ENCODE measurements at regions not wholly inside any gene's neighbourhood (a gene's known extent, or its start where the extent isn't known, plus 50 kb on each side); places are given as distances from the start of the nearest gene placed in this dataset.

DNA sequence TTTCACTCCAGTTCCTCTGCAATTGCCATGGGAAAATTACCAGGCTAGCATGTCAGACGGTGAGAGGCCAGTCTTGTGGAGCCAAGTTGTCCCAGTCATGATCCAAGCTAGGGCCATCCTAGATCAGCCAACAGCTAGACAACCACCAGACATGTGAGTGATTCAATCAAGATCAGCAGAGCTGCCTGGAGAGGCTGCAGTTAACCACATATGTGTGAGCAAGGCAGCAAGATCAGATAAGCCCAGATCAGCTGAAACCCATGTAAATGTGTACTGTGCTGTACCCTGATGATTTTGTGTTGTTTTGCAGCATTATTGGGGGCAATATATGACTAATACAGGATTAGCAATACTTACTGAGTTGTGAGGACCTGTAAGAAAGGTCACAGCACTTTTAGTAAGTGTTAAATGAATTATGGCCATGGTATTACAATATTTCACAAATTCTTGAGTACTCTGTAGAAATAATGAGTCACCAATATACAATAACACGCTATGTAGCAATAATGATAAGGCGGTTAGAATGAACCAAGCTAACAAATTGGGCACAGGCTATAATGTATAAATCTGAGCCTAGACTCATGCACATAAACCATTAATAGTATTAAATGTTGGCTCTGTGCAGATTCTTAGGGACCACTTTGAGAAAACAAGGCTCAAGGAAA is 91.4 kb downstream of the SUDS3 start:
- no peak for DNase-seq

- no peak for DNase-seq
These were observed 96.6 kb downstream of the SUDS3 start for GRCh38 chr12:118472940-118473339.

DNA sequence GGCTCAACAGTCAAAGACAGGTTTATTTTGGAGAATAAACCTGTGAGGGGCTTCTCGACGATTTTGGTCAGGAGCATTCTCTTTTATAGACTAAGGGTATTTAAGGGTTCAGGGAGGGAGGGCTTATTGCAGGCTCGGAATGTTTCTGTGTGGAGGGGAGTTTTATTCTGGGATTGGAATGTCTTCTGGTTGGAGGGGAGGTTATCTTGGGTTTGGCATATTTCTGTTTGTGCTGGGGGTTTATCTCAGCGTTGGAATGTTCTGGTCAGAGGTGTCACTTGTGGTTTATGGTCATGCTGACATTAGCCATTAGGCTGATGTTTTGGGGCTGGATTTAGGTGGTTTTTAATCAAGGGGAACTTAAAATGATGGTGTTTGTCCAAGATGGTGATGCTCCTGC is 103.9 kb downstream of the SUDS3 start:
- DNase-seq: no peak

- no peak for DNase-seq
These were observed 111.7 kb downstream of the SUDS3 start for GRCh38 chr12:118488034-118488433.

DNA sequence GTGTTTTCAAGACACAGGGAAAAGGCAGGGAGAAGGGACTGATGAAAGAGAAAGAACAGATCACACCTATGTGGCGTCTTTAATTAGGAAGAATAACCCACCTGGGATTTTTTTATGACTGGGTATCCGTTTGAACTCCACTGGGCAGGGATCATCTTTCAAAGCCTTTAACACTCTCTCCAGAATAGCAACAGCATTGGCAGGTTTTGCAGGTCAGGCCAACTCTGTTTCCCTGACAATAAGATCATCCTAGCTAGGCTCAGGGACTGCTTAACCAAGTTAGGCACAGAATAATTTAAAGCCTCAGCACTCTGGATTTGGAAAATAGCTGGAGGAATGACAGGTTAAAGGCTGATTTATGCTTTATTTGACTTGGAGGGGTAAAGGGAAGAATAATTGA is 117.6 kb downstream of the SUDS3 start:
- DNase-seq: no peak

DNA sequence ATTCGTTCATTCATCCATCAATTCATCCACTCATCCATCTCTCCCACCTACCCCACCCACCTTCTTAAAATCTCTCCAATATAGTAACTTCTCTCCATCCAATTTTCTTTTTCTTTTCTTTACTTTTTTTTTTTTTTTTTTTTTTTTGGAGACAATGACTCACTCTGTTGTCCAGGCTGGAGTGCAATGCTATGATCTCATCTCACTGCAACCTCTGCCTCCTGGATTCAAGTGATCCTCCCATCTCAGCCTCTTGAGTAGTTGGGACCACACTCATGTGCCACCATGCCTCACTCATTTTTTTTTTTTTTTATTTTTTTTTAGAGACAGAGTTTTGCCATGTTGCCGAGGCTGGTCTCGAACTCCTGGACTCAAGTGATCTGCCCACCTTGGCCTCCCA is 118.4 kb downstream of the SUDS3 start:
- DNase-seq: no peak

DNA sequence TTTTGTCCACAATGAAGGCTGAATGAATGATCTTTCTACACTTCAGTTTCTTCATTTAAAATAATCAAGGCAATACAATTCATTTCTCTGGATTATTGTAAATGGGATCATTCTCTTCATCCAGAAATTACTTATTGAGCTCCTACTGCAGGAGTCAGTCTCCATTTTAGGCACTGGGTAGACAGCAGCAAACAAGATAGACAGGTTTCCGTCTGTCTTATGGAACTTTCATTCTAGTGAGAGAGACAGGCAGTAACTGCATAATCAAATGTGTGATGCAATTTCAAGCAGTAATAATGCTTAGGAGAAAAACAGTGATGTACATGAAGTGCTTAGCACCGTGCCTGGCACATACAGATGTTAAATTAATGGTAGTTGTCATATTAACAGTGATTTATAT is 118.9 kb downstream of the SUDS3 start:
- no peak for DNase-seq

DNA sequence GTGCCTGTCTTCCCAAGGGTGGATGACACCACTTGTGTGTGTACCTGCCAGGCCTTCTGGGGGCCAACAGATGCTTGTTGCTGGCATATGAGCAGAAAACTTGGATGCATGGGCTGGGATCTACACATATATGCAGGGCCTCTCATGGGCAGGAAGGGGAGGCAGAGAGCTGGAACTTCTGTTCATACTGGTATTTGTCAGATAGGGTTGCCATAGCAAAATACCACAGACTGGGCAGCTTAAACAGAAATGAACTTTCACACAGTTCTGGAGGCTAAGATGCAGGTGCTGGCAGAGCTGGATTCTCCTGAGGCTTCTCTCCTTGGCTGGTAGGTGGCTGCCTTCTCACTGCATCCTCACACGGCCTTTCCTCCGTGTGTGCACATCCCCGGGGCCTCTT is 121.8 kb downstream of the SUDS3 start:
- DNase-seq: no peak

DNA sequence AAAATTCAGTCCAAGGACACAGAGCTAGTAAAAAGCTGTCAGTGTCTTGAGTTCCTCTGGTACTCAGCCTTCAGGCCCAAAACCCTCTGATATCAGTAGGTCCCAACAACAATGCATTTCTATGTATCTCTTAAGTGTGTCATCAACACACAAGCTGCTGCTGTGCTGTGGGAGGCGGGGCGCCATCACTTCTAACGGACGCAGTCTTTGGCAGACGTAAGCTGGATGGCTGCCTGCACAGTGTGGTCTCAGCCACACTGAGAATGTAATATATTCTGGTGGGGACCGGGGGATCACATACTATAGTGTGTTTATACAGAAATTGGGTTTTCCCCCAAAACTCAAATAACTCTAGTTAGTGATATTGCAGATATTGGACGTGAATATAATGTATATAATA is 123.9 kb downstream of the SUDS3 start:
- DNase-seq: no peak

DNA sequence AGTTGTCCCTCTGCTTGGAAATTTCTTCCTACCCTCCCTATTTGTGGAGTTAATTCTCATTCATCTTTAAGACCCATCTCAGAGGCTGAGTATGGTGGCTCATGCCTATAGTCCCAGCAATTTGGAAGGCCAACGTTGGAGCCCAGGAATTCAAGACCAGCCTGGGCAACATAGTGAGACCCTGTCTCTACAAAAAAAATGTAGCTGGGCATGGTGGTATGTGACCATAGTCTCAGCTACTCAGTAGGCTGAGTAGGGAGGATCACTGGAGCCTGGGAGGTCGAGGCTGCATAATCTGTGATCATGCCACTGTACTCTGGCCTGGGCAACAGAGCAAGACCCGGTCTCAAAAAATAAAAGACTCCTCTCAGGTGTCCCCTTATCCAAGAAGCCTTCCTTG is 125.1 kb downstream of the SUDS3 start:
- no peak for DNase-seq

- DNase-seq: no peak
These were observed 127.1 kb downstream of the SUDS3 start for GRCh38 chr12:118503476-118503875.

GRCh38 chr12:118512669-118513068 is 136.3 kb downstream of the SUDS3 start:
- no peak for DNase-seq

DNA sequence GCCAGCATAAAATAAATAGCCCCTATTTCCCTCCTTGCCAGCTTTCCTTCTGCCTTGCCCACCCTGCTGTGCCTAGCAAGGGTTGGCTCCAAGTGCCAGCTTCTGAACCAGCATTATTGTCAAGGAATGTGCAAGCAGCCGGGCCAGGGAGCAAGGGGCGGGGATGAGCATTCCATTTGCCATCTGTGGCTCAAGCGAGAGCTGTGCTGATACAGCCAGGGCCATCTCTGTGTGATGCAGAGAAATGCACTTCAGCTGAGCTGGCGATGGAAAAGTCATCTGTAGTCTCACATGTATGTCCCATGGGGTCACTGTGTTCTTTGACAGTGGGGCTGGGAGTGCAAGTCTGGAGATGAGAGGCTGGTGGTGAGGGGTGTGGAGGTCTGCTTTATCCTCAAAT is 137.3 kb downstream of the SUDS3 start:
- DNase-seq: no peak

DNA sequence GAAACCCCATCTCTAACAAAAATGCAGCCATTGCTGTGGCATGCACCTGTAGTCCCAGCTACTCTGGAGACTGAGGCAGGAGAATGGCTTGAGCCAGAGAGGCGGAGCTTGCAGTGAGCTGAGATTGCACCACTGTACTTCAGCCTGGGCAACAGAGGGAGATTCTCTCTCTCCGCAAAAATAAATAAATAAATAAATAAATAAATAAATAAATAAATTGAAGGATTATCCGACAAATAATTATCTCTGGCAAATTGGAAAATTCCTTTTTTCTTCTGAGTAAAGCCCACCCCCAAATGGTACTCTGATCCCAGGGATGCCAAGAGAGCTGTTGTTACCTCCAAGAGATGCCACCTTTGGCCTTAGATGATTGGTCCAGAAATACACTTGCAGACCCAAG is 137.9 kb downstream of the SUDS3 start:
- no peak for DNase-seq

GRCh38 chr12:118520214-118521035 is 144.1 kb downstream of the SUDS3 start:
- DNase-seq: no peak

GRCh38 chr12:118521036-118521370 is 144.6 kb downstream of the SUDS3 start:
- no peak for DNase-seq

- no peak for DNase-seq
These were observed 148.1 kb downstream of the SUDS3 start for GRCh38 chr12:118524446-118524845.

- DNase-seq: no peak
These were observed 148.9 kb downstream of the SUDS3 start for GRCh38 chr12:118525216-118525615.

GRCh38 chr12:118526255-118527095 is 150.1 kb downstream of the SUDS3 start:
- DNase-seq: no peak

DNA sequence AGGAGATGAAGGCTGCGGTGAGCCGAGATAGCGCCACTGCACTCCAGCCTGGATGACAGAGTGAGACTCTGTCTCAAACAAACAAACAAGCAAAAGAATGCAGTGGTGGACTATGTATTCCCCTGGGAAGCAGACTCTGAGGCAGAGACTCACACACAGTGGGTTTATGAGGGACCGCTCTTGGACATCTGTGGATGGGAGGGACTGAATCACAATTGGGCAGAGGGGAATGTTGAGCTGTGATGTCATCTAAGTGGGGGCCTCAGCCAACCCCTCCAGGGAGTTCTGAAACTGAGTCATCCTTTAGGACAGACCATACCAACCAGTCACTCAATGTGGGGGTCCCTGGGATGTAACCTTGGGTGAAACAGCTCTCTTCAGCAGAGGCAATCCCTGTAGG is 151.0 kb downstream of the SUDS3 start:
- no peak for DNase-seq

DNA sequence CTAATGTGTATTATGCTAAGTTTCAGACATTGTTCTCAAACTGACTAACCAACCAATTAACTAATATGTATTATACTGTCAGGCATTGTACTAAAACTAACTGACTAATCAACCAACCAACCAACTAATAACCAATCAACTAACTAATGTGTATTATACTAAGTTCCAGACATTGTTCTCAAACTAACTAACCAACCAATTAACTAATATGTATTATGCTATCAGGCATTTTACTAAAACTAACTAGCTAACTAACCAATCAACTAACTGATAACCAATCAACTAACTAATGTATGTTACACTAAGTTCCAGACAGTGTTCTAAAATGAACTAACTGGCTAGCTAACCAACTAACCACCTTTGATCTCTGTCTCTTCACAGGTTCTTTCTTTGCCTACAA is 152.3 kb downstream of the SUDS3 start:
- no peak for DNase-seq

- no peak for DNase-seq
These were observed 157.6 kb downstream of the SUDS3 start for GRCh38 chr12:118534003-118534402.

DNA sequence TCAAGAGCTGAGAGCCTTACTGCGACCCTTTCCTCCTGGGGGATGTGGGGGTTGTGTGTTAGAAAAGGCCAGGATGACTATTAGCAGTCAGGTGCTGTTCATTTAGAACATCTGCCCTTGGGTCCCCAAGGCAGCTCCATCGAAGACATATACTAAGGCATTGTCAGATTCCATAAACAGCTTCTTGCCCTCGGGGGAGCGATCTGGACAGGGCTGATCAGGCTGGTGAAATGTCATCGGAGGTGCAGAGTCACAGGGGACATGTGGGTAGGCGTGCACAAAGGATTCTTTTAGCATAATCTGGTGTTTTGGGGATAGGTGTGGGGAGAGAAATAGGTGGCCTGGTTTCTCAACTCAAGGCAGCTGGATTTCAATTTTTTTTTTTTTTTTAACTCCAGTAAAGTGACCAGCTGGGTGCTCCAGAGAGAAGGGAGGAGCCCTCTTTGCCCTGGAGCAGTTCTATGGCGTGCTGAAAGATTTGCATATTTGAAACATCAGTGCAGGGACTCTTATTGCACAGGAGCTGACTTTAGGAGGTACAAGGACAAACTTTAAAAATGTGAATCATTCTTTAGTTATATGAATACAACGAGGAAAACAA is 160.1 kb downstream of the SUDS3 start:
- no peak for DNase-seq

Data from inflammatory macrophage treated with lipopolysaccharide for 4 hours (primary cell).